Stomach (tissue), 4 donors: ENCODE measurements at regions not wholly inside any gene's neighbourhood (a gene's known extent, or its start where the extent isn't known, plus 50 kb on each side); places are given as distances from the start of the nearest gene placed in this dataset.

Experiments used
- EP300 ChIP-seq: sonication (generic); formaldehyde crosslinking; IDR thresholded peaks from one replicate; pipeline ENCODE4 v1.6.1; 2017; ENCODE audit warnings: antibody characterized with exemption
- POLR2A ChIP-seq, 4 donors: fragments of 450-650 bp; IDR thresholded peaks; one replicate each; pipeline ENCODE4 v1.6.1; 2016; ENCODE audit warnings: antibody characterized with exemption in 4 of 4, control low read depth in 2 of 4, mild to moderate bottlenecking in 1 of 4, moderate library complexity in 1 of 4
- POLR2AphosphoS5 ChIP-seq, 3 donors: sonication (generic); formaldehyde crosslinking; IDR thresholded peaks; one replicate each; pipeline ENCODE4 v1.6.1; 2016; ENCODE audit warnings: antibody characterized with exemption in 3 of 3
- TF ChIP-seq, protein P1 (sequence below), 7 experiments: fragments of 450-650 bp in 4 of 7; fragments of 200-600 bp in 3 of 7; sonication (generic) in 3 of 7; IDR thresholded peaks; one replicate each; pipeline ENCODE4 v1.5.1; 2016 to 2019; ENCODE audit warnings: antibody characterized with exemption in 7 of 7, control low read depth in 2 of 7, mild to moderate bottlenecking in 1 of 7

DNA sequence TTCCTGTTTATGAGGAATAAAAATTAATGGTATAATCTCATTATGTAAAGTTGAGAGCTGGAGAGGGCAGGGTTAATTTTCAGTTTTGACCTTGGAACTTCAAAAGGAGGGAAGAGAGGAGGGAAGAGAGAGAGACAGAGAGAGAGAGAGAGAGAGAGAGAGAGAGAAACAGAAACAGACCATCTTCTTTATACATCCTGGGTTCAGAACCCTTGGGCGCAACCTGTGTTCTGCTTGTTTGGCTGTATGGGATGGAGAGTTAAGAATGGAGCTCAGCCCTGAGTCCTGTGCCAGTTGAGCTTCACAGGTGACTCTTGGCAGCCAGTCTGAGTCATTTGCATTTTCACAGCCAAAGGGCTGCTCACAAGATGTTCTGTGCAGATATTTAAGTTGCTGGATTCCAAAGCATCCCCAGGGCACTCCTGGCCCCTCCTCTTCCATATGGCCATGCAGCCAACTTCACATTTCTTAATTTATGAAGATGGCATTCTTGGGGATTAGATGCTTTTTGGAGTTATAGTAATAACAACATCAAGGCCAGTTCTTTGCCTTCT, 143.5 kb downstream of the CARTPT start:
- TF ChIP-seq, protein P1, sequence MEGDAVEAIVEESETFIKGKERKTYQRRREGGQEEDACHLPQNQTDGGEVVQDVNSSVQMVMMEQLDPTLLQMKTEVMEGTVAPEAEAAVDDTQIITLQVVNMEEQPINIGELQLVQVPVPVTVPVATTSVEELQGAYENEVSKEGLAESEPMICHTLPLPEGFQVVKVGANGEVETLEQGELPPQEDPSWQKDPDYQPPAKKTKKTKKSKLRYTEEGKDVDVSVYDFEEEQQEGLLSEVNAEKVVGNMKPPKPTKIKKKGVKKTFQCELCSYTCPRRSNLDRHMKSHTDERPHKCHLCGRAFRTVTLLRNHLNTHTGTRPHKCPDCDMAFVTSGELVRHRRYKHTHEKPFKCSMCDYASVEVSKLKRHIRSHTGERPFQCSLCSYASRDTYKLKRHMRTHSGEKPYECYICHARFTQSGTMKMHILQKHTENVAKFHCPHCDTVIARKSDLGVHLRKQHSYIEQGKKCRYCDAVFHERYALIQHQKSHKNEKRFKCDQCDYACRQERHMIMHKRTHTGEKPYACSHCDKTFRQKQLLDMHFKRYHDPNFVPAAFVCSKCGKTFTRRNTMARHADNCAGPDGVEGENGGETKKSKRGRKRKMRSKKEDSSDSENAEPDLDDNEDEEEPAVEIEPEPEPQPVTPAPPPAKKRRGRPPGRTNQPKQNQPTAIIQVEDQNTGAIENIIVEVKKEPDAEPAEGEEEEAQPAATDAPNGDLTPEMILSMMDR (IDR thresholded peaks at IDR 0.05), result no peak
- TF ChIP-seq POLR2AphosphoS5 (IDR thresholded peaks at IDR 0.05) (no peak), POLR2A (IDR thresholded peaks at IDR 0.05) (no peak), EP300 (no peak)
